Neural cell (in vitro differentiated cells): ENCODE measurements at regions not wholly inside any gene's neighbourhood (a gene's known extent, or its start where the extent isn't known, plus 50 kb on each side); places are given as distances from the start of the nearest gene placed in this dataset.

ENCODE experiments used
- H2AFZ ChIP-seq: fragments of 200-600, 300-800 bp; sonication (generic), shearing (Covaris generic); 2 replicates; pipeline ENCODE4 v1.6.0; 2014; ENCODE audit warnings: low read depth, mild to moderate bottlenecking, antibody characterized with exemption, low read length, moderate library complexity
- H3F3A ChIP-seq: fragments of 200-600 bp; shearing (Covaris generic); 2 replicates; pipeline ENCODE4 v1.6.1; 2016; ENCODE audit warnings: mild to moderate bottlenecking, moderate library complexity, mixed read lengths, antibody characterized with exemption, low read length; ENCODE audit not compliant: insufficient read depth, poor library complexity, severe bottlenecking
- H3K27ac ChIP-seq: fragments of 200-600, 300-800 bp; sonication (generic), shearing (Covaris generic); 2 replicates; pipeline ENCODE4 v1.5.1; 2014; ENCODE audit warnings: mild to moderate bottlenecking, low read length, moderate library complexity
- H3K27me3 ChIP-seq: fragments of 300-800, 200-600 bp; sonication (generic), shearing (Covaris generic); 2 replicates; pipeline ENCODE4 v1.6.0; 2014; ENCODE audit warnings: mild to moderate bottlenecking, low read depth, low read length, moderate library complexity; ENCODE audit not compliant: insufficient read depth
- H3K36me3 ChIP-seq: fragments of 300-800, 200-600 bp; sonication (generic), shearing (Covaris generic); 2 replicates; pipeline ENCODE4 v1.5.1; 2014; ENCODE audit warnings: mild to moderate bottlenecking, antibody characterized with exemption, low read length, moderate library complexity; ENCODE audit not compliant: insufficient read depth
- H3K4me2 ChIP-seq: fragments of 300-800, 200-600 bp; sonication (generic), shearing (Covaris generic); 2 replicates; pipeline ENCODE4 v1.6.0; 2014; ENCODE audit warnings: mild to moderate bottlenecking, low read length
- H3K4me3 ChIP-seq: fragments of 300-800, 200-600 bp; sonication (generic), shearing (Covaris generic); 2 replicates; pipeline ENCODE4 v1.5.1; 2014; ENCODE audit warnings: mild to moderate bottlenecking, low read length, moderate library complexity
- H3K79me2 ChIP-seq: fragments of 200-600 bp; shearing (Covaris generic); replicated peaks from 2 replicates; pipeline ENCODE4 v1.6.0; 2014; ENCODE audit warnings: mild to moderate bottlenecking, low read length, moderate library complexity; ENCODE audit not compliant: insufficient read depth
- H3K9ac ChIP-seq: fragments of 300-800, 200-600 bp; sonication (generic), shearing (Covaris generic); 2 replicates; pipeline ENCODE4 v1.6.1; 2016; ENCODE audit warnings: mild to moderate bottlenecking, low read length, mixed read lengths
- H3K9me2 ChIP-seq: fragments of 200-600 bp; shearing (Covaris generic); 2 replicates; pipeline ENCODE4 v1.6.1; 2016; ENCODE audit warnings: mild to moderate bottlenecking, low read length, mixed read lengths; ENCODE audit not compliant: insufficient read depth
- H3K9me3 ChIP-seq: fragments of 200-600, 300-800 bp; sonication (generic), shearing (Covaris generic); 2 replicates; pipeline ENCODE4 v1.6.1; 2016; ENCODE audit warnings: mild to moderate bottlenecking, mixed run types, low read length, moderate library complexity, mixed read lengths
- H4K20me1 ChIP-seq: fragments of 200-600 bp; shearing (Covaris generic); 2 replicates; pipeline ENCODE4 v1.6.1; 2016; ENCODE audit warnings: mild to moderate bottlenecking, mixed run types; ENCODE audit not compliant: insufficient read depth
- CTCF ChIP-seq: fragments of 450-650 bp; IDR thresholded peaks from 2 replicates; pipeline ENCODE4 v1.5.1; 2014; ENCODE audit warnings: antibody characterized with exemption, mild to moderate bottlenecking, moderate library complexity; ENCODE audit not compliant: poor library complexity, severe bottlenecking
- EP300 ChIP-seq: fragments of 450-650 bp; conservative IDR thresholded peaks from 2 replicates; pipeline ENCODE4 v1.6.1; 2014; ENCODE audit warnings: antibody characterized with exemption, mild to moderate bottlenecking, moderate library complexity; ENCODE audit not compliant: poor library complexity, severe bottlenecking
- EZH2 ChIP-seq: fragments of 200-600, 300-800 bp; shearing (Covaris generic), sonication (generic); IDR thresholded peaks from 2 replicates; pipeline ENCODE4 v1.6.1; 2014; ENCODE audit warnings: antibody characterized with exemption, low read length, borderline replicate concordance, mild to moderate bottlenecking; ENCODE audit not compliant: insufficient read depth, poor library complexity, severe bottlenecking
- MXI1 ChIP-seq: fragments of 450-650 bp; conservative IDR thresholded peaks from 2 replicates; pipeline ENCODE4 v1.6.1; 2014; ENCODE audit warnings: antibody characterized with exemption, mild to moderate bottlenecking; ENCODE audit not compliant: poor library complexity, severe bottlenecking
- POLR2AphosphoS5 ChIP-seq: IDR thresholded peaks from 2 replicates; pipeline ENCODE4 v1.6.1; 2012
- RAD21 ChIP-seq: fragments of 450-650 bp; conservative IDR thresholded peaks from 2 replicates; pipeline ENCODE4 v1.6.1; 2014; ENCODE audit warnings: antibody characterized with exemption, mild to moderate bottlenecking, moderate library complexity
- SMC3 ChIP-seq: fragments of 450-650 bp; conservative IDR thresholded peaks from 2 replicates; pipeline ENCODE4 v1.6.1; 2014; ENCODE audit warnings: antibody characterized with exemption, mild to moderate bottlenecking, moderate library complexity; ENCODE audit not compliant: poor library complexity
- TAF1 ChIP-seq: IDR thresholded peaks from 2 replicates; pipeline ENCODE4 v1.6.1; 2012; ENCODE audit warnings: low read depth
- TF ChIP-seq, protein P1 (sequence below): IDR thresholded peaks from 2 replicates; pipeline ENCODE4 v1.6.1; 2012; ENCODE audit warnings: borderline replicate concordance

- Histone ChIP-seq H3K4me2 (no peak overlapping the region), H2AFZ (no peak overlapping the region), H3K9me3 (no peaks in the 10 kb centered on the region), H3K27ac (no peak overlapping the region), H3K9ac (no peak overlapping the region), H3K79me2 (no peaks in the 10 kb centered on the region), H4K20me1 (no peaks in the 10 kb centered on the region), H3K9me2 (no peaks in the 10 kb centered on the region), H3K36me3 (no peaks in the 10 kb centered on the region), H3K27me3 (no peaks in the 10 kb centered on the region), H3K4me3 (no peak overlapping the region), H3F3A (no peaks in the 10 kb centered on the region)
- TF ChIP-seq SMC3, result no peak
- TF ChIP-seq EP300, result no peak
- TF ChIP-seq, protein P1, sequence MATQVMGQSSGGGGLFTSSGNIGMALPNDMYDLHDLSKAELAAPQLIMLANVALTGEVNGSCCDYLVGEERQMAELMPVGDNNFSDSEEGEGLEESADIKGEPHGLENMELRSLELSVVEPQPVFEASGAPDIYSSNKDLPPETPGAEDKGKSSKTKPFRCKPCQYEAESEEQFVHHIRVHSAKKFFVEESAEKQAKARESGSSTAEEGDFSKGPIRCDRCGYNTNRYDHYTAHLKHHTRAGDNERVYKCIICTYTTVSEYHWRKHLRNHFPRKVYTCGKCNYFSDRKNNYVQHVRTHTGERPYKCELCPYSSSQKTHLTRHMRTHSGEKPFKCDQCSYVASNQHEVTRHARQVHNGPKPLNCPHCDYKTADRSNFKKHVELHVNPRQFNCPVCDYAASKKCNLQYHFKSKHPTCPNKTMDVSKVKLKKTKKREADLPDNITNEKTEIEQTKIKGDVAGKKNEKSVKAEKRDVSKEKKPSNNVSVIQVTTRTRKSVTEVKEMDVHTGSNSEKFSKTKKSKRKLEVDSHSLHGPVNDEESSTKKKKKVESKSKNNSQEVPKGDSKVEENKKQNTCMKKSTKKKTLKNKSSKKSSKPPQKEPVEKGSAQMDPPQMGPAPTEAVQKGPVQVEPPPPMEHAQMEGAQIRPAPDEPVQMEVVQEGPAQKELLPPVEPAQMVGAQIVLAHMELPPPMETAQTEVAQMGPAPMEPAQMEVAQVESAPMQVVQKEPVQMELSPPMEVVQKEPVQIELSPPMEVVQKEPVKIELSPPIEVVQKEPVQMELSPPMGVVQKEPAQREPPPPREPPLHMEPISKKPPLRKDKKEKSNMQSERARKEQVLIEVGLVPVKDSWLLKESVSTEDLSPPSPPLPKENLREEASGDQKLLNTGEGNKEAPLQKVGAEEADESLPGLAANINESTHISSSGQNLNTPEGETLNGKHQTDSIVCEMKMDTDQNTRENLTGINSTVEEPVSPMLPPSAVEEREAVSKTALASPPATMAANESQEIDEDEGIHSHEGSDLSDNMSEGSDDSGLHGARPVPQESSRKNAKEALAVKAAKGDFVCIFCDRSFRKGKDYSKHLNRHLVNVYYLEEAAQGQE, result no peak
Measured at GRCh38 chr5:25716680-25717079, 1071.9 kb upstream of the CDH10 start.

GRCh38 chr5:25713259-25713658, 1068.5 kb upstream of the CDH10 start:
- Histone ChIP-seq H3K9me3 (no peaks in the 10 kb centered on the region), H2AFZ (no peak overlapping the region)

GRCh38 chr5:25707093-25707492, 1062.3 kb upstream of the CDH10 start:
- Histone ChIP-seq H2AFZ (no peak overlapping the region), H3K27me3 (no peaks in the 10 kb centered on the region), H3K4me2 (no peak overlapping the region), H3K9ac (no peak overlapping the region), H3K79me2 (no peaks in the 10 kb centered on the region), H3K27ac (no peak overlapping the region), H3K9me3 (no peaks in the 10 kb centered on the region), H3K4me3 (no peak overlapping the region), H4K20me1 (no peaks in the 10 kb centered on the region), H3K9me2 (no peaks in the 10 kb centered on the region), H3K36me3 (no peaks in the 10 kb centered on the region), H3F3A (no peaks in the 10 kb centered on the region)
- no peak for TF ChIP-seq SMC3
- TF ChIP-seq RAD21, result no peak
- no peak for TF ChIP-seq TAF1
- no peak for TF ChIP-seq EP300
- no peak for TF ChIP-seq POLR2AphosphoS5
- no peak for TF ChIP-seq CTCF
- TF ChIP-seq, protein P1, result no peak
- no peak for TF ChIP-seq EZH2
- no peak for TF ChIP-seq MXI1

More at GRCh38 chr5:25713259-25713658, 1068.5 kb upstream of the CDH10 start:
- no peak overlapping the region for H3K4me2 ChIP-seq
- no peak overlapping the region for H3K4me3 ChIP-seq
- H3K27me3 ChIP-seq, result no peaks in the 10 kb centered on the region
- no peak overlapping the region for H3K27ac ChIP-seq
- TF ChIP-seq EP300 (no peak), TAF1 (no peak), RAD21 (no peak), MXI1 (no peak), SMC3 (no peak)
- H3K36me3 ChIP-seq, result no peaks in the 10 kb centered on the region
- no peaks in the 10 kb centered on the region for H4K20me1 ChIP-seq
- no peaks in the 10 kb centered on the region for H3K9me2 ChIP-seq
- H3K9ac ChIP-seq, result no peak overlapping the region
- H3K79me2 ChIP-seq, result no peaks in the 10 kb centered on the region
- no peaks in the 10 kb centered on the region for H3F3A ChIP-seq
